ENCODE measurements at regions not wholly inside any gene's neighbourhood (a gene's known extent, or its start where the extent isn't known, plus 50 kb on each side); places are given as distances from the start of the nearest gene placed in this dataset.

GRCh38 chr6:3569816-3570215 lies 113.0 kb upstream of the SLC22A23 start:
- TF ChIP-seq EZH2 (IDR thresholded peaks at IDR 0.05), result no peak
- no peak for TF ChIP-seq POLR2AphosphoS5 (IDR thresholded peaks at IDR 0.05; ENCODE audit: borderline replicate concordance, low read depth, low read length)
